HG03196 (cell line): ENCODE measurements at regions not wholly inside any gene's neighbourhood (a gene's known extent, or its start where the extent isn't known, plus 50 kb on each side); places are given as distances from the start of the nearest gene placed in this dataset.
"Not testable (repeated sequence)": the region's sequence is repeated elsewhere in the genome, so short reads cannot be mapped to it uniquely, and the experiment has no call there.

Source experiments
- ATAC-seq: cut with Tn5 transposase; IDR thresholded peaks from one replicate; pipeline ENCODE4 v1.9.1; 2021; ENCODE audit not compliant: unreplicated experiment

DNA sequence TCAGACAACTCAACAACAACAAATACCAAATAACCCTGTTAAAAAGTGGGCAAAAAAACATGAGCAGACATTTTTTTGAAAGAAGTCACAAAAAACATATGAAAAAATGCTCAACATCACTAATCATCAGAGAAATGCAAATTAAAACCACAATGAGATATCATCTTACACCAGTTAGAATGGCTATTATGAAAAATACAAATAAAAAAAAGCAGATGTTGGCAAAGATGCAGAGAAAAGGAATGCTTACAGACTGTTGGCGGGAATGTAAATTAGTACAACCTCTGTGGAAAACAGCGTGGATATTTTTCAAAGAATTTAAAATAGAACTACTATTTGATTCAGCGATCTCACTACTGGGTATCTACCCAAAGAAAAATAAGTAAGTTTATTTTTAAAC is 114.0 kb downstream of the SLC38A4 start:
- no peak for ATAC-seq

DNA sequence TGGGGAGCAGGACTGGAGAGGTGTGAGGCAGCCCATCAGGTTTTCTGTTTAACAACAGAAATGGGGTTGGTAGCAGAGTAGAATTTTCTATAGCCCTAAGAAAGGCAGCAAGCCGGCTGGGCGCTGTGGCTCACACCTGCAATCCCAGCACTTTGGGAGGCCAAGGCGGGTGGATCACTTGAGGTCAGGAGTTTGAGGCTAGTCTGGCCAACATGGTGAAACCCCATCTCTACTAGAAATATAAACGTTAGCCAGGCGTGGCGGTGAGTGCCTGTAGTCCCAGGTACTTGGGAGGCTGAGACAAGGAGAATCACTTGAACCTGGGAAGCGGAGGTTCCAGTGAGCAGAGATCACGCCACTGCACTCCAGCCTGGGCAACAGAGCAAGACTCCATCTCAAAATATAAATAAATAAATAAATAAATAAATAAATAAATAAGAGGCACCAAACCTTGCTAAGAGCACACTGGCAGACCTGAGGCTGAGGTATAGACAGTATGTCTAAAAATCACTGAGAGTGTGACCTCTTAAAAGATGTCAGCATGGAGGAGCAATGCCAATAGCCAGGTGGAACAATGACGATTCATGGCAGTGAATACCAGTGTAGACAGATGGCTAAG is 115.6 kb downstream of the SLC38A4 start:
- no peak for ATAC-seq

DNA sequence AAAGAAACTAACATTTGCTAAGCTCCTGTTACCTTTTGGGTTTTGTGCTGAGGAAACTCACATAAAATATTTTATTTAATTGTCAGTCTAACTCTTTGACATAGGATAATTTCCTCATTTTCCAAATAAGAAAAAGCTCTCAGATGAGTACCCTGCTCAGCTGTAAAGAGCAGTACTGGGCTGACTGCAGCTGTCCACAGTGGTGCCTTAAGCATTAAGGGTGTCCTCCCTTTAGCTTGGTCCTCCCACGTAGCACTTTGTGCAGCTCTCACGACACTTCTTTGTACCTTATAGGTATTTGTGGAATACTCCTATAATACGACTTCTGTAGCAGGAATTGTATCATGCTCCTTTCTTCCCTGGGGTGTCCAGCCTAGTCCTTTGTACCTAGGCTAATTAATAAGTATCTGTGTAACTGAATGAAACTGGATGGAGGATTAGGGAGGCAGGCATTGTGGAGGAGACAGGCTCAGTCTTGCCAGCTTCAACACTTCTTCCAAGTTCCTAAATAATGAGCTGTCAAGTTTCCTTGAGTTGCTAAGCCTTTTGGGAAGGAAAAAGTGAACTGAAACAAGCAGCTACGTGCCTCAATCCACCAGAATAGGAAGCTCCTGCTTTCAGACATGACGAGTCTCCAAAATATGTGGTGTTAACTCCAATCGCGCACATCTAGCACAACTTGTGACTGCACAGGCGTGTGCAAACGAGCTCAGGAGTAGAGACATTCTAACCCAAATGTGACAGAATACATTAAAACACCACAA is 123.0 kb downstream of the SLC38A4 start:
- ATAC-seq: no peak

DNA sequence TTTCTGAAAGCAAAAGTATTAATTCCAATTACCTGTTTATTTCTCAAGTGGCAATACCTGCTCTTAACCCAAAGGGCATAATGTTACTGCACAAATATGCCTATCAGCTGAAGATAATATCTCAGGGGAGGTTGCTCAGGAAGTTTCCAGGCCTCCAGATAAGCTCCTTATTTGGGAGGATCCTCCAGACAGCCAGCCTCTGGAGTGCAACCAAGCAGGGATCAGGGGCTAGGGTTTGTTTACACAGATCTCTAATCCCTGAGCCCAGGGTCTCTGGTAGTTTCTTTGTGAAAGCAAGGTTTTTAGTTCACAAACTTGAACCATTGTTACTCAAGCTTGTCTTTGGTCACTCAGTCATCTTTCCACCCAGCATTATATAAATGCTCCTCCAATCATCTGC is 124.4 kb downstream of the SLC38A4 start:
- no peak for ATAC-seq

DNA sequence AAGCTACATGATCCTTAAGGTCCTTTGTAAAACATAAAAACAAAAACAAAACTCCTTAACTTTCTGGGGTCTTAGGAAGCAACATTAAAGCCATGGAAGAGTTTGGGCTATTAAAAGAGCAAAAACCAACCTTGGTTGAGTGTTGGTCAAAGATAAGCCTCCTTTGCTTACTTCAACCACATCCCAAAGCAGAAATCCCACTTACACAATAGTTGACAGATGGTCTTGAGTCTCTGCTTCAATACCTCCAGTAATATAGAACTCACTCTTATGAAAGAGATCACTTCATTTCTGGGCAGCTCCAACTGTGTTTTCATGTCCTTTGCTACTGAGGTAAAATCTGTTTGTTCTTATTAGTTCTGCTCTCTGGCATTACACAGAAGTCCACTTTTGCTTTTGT is 125.8 kb downstream of the SLC38A4 start:
- ATAC-seq: no peak

DNA sequence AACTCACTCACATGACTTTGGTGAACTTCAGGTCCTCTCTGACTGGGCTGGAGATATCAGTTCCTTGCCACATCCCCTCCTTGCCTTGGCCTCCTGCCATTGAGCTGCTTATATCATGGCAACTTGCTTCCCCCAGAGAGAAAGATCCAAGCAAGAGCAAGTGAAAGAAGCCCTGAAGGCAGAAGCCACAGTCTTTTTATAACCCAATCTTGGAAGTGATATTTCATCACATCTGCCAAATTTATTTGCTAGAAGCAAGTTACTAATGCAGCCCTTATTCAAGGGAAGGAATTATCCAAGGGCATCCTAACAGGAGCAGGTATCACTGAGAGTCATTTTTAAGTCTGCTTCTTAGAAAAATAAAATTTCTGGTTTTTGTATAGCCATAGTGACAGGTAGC is 127.8 kb downstream of the SLC38A4 start:
- ATAC-seq: no peak

DNA sequence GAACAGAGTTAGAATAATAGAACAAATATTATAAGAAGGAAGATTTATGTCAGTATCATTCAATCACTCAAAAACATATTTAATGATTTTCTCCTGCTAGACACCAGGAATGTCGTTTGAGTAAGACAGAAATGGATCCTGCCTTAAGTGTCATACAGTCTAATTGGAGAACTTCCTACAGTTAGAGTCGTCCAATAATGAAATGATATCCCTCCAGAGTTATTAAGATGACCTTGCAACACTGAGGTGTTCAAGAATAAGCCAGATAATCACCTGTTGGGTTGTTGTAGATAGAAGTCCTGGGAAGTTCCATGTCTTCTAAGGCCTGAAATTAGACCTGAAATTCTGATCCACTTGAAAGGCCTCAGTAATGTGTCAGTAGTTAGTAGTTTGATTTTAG is 132.3 kb downstream of the SLC38A4 start:
- ATAC-seq: no peak

DNA sequence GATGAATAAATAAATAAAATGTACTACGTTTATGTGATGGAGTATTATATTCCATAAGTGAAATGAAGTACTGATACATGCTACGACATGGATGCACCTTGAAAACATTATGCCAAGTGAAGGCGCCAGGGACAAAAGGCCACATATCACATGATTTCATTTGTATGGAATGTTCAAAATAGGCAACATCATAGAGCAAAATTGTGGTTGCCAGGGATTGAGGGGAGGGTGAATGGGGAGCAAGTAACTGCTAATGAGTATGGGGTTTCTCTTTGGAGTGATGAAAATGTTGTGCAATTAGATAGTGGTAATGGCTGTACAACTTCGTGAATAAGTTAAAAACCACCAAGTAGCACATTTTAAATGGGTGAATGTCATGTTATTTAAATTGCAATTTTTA is 132.8 kb downstream of the SLC38A4 start:
- no peak for ATAC-seq

DNA sequence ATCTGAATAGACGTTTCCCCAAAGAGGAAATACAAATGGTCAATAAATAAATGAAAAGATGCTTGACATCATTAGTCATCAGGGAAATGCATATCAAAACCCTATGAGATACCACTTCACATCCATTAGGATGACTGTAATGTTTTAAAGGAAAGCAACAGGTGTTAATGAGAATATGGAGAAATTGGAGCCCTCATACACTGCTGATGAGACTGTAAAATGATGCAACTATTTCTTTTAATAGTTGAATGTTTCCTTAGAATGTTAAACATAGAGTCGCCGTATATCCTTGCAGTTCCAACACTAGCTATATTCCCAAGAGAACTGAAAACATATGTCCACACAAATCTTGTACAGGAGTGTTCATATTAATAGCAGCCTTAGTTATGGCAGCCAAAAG is 133.2 kb downstream of the SLC38A4 start:
- no peak for ATAC-seq

DNA sequence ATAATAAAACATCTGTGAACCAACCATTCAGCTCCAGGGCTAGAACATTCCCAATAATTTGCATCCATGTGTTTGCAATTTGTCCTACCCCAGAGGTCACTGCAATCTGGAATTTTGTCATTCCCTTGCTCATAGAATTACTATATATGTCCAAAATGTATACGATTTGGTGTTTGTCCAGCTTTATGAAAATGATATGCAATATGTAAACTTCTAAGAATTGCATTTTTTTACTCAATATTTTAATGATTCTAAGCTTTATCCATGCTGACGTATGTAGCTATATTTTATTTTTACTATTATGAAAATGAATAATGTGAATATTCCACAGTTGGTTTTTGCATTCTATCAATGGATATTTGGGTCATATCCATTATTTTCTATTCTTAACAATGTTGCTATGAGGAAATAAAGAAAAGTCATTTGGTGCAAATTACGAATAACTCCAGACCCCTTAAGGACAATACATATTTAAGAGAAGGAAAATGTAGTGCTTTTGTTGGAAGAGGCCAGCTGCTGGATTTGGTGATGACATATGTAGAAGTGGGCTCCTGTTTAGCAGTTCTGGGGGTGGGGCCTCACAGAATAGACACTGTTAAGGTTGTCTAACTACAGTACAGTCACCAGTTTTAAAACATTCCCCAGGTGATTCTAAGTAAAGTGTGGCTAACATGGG is 139.4 kb downstream of the SLC38A4 start:
- no peak for ATAC-seq

DNA sequence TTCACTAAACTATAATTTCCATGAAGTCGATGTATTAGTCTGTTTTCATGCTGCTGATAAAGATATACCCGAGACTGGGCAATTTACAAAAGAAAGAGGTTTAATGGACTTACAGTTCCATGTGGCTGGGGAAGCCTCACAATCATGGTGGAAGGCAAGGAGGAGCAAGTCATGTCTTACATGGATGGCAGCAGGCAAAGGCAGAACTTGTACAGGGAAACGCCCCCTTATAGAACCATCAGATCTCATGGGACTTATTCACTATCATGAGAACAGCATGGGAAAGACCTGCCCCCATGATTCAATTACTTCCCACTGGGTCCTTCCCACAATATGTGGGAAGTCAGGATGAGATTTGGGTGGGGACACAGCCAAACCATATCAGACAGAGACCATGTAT is 141.6 kb downstream of the SLC38A4 start:
- not testable (repeated sequence) for ATAC-seq

DNA sequence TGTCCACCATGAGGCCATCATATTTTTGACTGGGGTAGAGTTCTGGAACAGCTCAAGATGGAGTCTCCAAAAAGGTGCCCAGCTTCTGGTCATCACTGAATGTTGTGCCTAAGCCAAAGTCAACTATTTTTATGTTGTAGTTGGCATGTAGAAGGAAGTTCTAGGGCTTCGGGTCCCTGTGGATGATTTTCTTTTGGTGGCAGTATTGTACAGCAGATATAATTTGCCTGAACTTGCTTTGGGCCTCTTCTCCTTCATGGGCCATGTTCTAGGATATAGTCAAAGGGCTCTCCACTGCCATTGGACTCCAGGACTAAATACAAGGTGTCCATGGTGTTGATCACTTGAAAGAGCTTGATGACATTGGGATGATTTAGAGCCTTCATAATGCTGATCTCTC is 143.6 kb downstream of the SLC38A4 start:
- ATAC-seq: no peak

DNA sequence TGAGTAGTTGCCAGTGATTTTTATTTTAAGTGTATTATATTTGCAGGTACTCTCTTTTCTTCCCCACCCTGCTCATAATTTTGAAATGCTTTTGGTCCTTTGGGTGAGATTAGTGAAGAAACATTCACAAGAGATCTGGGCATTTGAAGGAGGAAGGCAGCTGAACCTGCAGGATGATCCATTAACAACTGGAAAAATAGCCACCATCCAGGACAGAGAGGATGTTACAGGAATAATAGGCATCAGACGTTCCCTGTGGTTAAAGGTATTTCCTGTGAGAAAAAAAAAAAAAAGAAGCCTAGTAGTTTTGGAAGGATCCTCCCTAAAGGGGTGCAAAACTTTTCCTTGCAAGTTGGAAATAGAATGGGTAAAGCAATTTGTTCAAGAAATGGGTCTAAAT is 145.3 kb downstream of the SLC38A4 start:
- ATAC-seq: no peak

DNA sequence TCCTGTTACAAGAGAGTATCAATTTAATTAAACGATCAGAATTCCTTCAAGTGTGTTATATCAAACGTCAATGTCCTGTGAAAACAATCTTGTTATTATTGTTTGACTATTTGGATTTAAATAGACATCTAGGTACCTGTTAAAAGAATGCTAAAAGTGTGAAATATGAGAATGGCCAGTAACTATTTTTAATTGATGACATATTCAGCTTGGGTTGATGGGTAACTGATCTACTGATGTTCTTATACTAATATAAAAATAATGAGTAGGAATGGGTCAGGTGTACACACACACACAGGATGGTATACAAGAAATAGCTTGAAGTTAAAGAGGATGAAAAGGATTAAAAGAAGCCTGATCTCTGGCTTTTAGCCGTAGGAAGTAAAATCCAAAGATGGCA is 146.0 kb downstream of the SLC38A4 start:
- no peak for ATAC-seq

DNA sequence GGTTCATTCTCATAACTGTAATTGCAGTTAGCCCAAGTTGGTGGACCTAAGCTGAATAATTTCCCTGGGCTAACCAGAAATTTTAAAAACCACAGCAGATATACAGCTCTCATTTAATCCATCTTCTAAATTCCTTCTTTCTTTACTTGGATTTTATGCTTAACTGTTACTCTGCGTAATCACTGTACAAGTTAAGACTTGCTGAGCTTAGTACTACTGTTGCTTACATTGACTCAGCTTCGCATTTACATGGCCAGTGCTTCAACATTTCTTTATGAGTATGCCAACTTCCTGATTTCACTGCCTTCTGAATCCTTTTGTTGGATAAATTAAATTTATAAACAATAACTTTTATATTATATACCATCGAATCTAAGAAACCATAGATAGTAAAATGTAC is 147.4 kb downstream of the SLC38A4 start:
- ATAC-seq: no peak

DNA sequence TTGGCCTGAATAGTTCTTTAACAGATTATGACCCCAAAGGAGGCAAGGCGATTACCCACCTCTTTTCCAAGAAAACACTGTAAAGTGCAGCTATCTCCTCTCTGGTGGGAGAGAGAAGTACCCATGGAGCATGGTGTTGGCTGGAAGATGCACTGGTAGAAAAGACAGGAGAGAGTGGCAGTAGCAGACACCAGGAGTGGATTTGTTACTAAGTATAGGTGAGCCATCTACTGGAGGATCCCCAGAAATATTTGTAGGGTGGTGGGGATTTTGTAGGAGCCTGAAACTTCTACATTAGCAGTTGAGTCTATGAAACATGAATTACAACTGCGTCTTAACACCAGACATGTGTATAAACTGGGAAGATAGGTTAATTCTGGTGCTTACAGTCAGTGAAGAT is 148.0 kb downstream of the SLC38A4 start:
- ATAC-seq: no peak

DNA sequence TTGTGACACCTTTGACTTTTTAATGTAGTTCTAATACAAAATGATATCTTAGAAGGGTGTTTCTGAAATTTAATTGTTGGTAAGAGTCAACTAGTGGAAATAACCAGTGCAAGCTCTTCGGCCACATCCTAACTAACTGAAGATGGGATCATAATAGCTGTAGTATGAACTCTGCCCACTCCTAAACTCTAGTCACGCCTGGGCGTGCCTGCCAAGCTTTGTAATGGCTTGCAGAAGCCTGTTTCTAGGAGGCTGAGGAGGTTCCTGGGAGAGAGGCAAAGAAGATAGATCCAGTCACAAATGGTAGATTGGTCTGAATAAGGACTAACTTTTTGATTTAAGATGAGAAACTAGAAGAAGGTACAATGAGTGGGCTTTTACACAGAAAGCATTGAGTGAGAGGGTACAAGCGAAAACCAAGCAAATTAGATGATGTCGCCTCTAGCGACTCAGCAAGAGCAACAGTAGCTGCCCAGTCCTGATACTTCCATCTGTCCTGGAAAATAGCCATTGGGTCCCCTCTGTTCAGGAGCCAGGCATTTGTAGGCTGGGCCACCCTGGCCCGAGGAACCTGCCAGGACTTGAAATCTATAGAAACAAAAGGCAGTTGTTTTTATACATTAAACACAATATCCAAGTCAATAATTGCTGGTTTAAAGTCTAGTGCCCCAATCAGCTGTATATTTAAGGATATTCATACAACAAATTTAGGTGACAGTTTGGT is 148.8 kb downstream of the SLC38A4 start:
- ATAC-seq: no peak

DNA sequence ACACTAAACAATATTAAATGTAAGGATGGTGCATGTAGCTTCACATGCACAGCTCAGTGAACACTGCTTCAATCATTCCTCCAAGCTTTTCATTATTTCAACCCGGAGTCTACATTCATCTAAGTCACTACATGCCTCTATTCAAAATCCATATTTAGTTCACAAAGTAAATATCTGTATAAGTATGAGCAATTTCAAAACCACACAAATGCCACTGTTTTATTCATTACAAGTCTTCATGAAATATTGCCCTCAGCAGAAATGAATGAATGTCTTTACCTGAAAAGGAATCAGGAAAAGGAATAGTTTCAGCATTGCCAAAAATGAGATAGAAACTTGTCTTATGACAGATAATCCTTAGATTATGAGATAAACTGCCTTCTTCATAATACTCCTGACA is 149.4 kb downstream of the SLC38A4 start:
- no peak for ATAC-seq

DNA sequence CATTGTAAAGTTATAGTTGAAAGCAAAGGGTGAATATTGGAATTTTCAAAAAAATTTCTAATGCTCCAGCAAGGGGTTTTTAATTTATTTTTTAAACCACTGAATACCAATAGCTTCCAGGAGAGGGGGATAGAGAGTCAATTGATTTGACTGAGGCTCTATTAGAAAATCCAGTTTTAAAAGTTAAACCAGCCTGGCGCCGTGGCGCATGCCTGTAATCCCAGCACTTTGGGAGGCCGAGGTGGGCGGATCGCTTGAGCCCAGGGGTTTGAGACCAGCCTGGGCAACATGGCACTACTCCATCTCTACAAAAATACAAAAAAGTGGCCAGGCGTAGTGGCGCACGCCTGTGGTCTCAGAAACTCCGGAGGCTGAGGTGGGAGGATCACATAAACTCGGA is 150.1 kb downstream of the SLC38A4 start:
- ATAC-seq: no peak

DNA sequence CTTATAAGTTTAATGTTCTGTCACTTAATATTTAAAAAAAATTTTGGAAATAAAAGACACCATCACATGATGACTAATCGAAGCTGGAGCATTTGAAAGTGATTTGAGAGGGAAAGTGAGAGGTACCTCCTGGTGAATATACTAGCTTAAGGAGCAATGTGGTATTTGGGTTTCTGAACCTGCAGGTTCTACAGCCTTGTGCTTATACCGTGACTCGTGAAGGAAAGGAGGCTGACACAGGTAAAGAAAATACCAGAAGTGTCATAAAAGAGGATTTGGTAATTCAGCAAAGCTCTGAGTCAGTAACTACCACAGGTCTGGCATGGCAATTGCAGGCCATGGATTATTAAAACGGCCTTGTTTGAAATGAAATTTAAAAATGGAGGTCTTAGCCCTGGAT is 151.0 kb downstream of the SLC38A4 start:
- ATAC-seq: no peak

DNA sequence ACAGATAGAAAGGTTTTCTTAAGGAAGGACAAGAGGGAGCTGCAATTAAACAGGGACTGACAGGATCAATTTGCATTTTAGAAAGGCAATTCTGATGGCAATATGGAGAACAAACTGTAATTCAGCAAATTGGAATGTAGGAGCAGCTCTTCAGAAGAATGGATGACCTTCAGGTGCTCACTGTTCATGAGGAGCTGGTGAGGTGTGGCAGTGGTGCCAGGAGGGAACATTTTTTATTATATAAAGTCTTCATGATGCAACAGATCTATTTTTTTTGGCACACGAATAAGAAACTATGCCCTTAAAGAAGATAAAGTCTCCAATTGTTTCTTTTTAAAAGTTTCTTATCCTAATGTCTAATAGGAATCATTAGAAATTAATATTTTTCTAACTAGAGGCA is 151.7 kb downstream of the SLC38A4 start:
- ATAC-seq: no peak

DNA sequence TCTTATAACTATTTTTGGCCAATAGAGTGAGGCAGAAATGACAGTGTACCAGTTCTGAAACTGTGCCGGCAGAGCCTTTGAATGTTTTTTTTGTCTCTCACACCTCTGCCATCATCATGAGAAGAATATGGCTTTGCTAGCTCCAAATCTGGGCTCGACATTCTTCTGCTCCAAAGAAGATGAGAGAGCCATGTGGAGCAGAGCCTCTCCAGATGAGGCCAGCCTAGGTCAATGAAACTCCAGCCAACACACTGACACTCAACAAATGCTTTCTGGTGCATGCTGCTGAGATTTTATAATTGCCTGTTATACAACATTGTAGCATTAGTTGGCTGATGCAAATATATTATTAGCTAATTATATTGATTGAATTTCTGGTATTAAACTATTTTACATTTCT is 154.7 kb downstream of the SLC38A4 start:
- ATAC-seq: no peak
